WTC11 (cell line): ENCODE measurements at regions not wholly inside any gene's neighbourhood (a gene's known extent, or its start where the extent isn't known, plus 50 kb on each side); places are given as distances from the start of the nearest gene placed in this dataset.
"Not testable (repeated sequence)": the region's sequence is repeated elsewhere in the genome, so short reads cannot be mapped to it uniquely, and the experiment has no call there.

Experiments
- ATAC-seq: fragments of 200-7000 bp; cut with Tn5 transposase; 2 replicates; pipeline ENCODE4 v1.10.0; 2021; ENCODE audit warnings: mild to moderate bottlenecking, moderate library complexity
- CTCF ChIA-PET: fragments of 300-600 bp; sonication (Branson Sonifier 250); formaldehyde crosslinking; loops from one replicate; lab custom pipeline; 2021; ENCODE audit warnings: antibody characterized with exemption; lab: Charles Lee
- POLR2A ChIA-PET: fragments of 350-600 bp; sonication (Branson Sonifier 250); formaldehyde crosslinking; loops from one replicate; lab custom pipeline; 2021; ENCODE audit warnings: antibody characterized with exemption; lab: Charles Lee
- DNase-seq: peaks from one replicate; pipeline ENCODE4 v3.0.0; 2021; ENCODE audit warnings: low spot score
- H3K27ac Mint-ChIP-seq: 2 replicates; pipeline ENCODE4 v1.8.0; 2021; ENCODE audit warnings: mixed read lengths
- H3K27me3 Mint-ChIP-seq: 2 replicates; pipeline ENCODE4 v1.8.0; 2021; ENCODE audit warnings: low read depth, mild to moderate bottlenecking, moderate library complexity, mixed read lengths
- H3K36me3 Mint-ChIP-seq: 2 replicates; pipeline ENCODE4 v1.8.0; 2021; ENCODE audit warnings: mixed read lengths
- H3K4me1 Mint-ChIP-seq: 2 replicates; pipeline ENCODE4 v1.8.0; 2022; ENCODE audit warnings: mixed read lengths
- H3K4me3 Mint-ChIP-seq: 2 replicates; pipeline ENCODE4 v1.8.0; 2021; ENCODE audit warnings: mild to moderate bottlenecking, moderate library complexity, mixed read lengths
- H3K9me3 Mint-ChIP-seq: 2 replicates; pipeline ENCODE4 v1.8.0; 2021; ENCODE audit warnings: mixed read lengths
- CREM ChIP-seq: sonication (generic); formaldehyde crosslinking; IDR thresholded peaks from 2 replicates; pipeline ENCODE4 v1.8.1; 2022; ENCODE audit warnings: mild to moderate bottlenecking, missing genetic modification reagents, moderate library complexity
- EMX1 ChIP-seq: fragments of 250-450 bp; sonication (Bioruptor Pico); IDR thresholded peaks from 2 replicates; pipeline ENCODE4 v1.8.0; 2021; ENCODE audit warnings: mild to moderate bottlenecking
- GABPB1 ChIP-seq: sonication (generic); formaldehyde crosslinking; IDR thresholded peaks from 2 replicates; pipeline ENCODE4 v1.8.1; 2023; ENCODE audit warnings: mild to moderate bottlenecking, missing genetic modification reagents
- GTF2I ChIP-seq: fragments of 250-450 bp; sonication (Bioruptor Pico); conservative IDR thresholded peaks from 2 replicates; pipeline ENCODE4 v1.4.0; 2021; ENCODE audit warnings: mild to moderate bottlenecking
- IRF1 ChIP-seq: sonication (generic); formaldehyde crosslinking; IDR thresholded peaks from 2 replicates; pipeline ENCODE4 v1.8.0; 2023; ENCODE audit warnings: missing genetic modification reagents
- IRF2 ChIP-seq: sonication (generic); formaldehyde crosslinking; IDR thresholded peaks from 2 replicates; pipeline ENCODE4 v1.8.0; 2022; ENCODE audit warnings: low read depth, missing genetic modification reagents, borderline replicate concordance
- NFYB ChIP-seq: sonication (generic); formaldehyde crosslinking; conservative IDR thresholded peaks from 2 replicates; pipeline ENCODE4 v1.8.0; 2022; ENCODE audit warnings: low read depth, missing genetic modification reagents
- NR3C1 ChIP-seq: sonication (generic); formaldehyde crosslinking; conservative IDR thresholded peaks from 2 replicates; pipeline ENCODE4 v1.8.1; 2023; ENCODE audit warnings: low read depth, mild to moderate bottlenecking, missing genetic modification reagents
- ZNF317 ChIP-seq: sonication (generic); formaldehyde crosslinking; IDR thresholded peaks from 2 replicates; pipeline ENCODE4 v1.8.1; 2023; ENCODE audit warnings: low read depth, mild to moderate bottlenecking, moderate library complexity, missing genetic modification reagents, borderline replicate concordance
- ZNF532 ChIP-seq: fragments of 250-450 bp; sonication (Bioruptor Pico); IDR thresholded peaks from 2 replicates; pipeline ENCODE4 v1.9.0; 2021; ENCODE audit warnings: mild to moderate bottlenecking, borderline replicate concordance
- TF ChIP-seq, protein P1 (sequence below): sonication (generic); formaldehyde crosslinking; IDR thresholded peaks from 2 replicates; pipeline ENCODE4 v1.8.0; 2023; ENCODE audit warnings: missing genetic modification reagents, mild to moderate bottlenecking, borderline replicate concordance
- TF ChIP-seq, protein P2 (sequence below): sonication (generic); formaldehyde crosslinking; IDR thresholded peaks from 2 replicates; pipeline ENCODE4 v1.8.0; 2022; ENCODE audit warnings: mild to moderate bottlenecking, missing genetic modification reagents

- peaks cover 45% of the 10 kb centered on the region for H3K9me3 Mint-ChIP-seq
- ATAC-seq, H3K27me3 Mint-ChIP-seq, POLR2A ChIA-PET, DNase-seq: not testable (repeated sequence)
- TF ChIP-seq ZNF317 (CRISPR knock-in tag), result peak; percentile 83; the same call in 1 of the 2 replicates
- H3K27ac Mint-ChIP-seq, result peak overlapping the region; percentile 50
- H3K4me3 Mint-ChIP-seq, result peak overlapping the region; percentile 4; the same call in 1 of the 2 replicates
- CTCF ChIA-PET, result interaction anchor here (0.9 to 2.3 kb wide), 3 partner anchors 18 to 198 kb away, joined by 3 to 11 read pairs (median 5); partner anchors contain the start of gene TRPC7
- H3K36me3 Mint-ChIP-seq, result peaks cover 34% of the 10 kb centered on the region
- peaks cover 26% of the 10 kb centered on the region for H3K4me1 Mint-ChIP-seq
Observed at GRCh38 chr5:136447576-136447975, 82.2 kb upstream of the TRPC7 start.

DNA sequence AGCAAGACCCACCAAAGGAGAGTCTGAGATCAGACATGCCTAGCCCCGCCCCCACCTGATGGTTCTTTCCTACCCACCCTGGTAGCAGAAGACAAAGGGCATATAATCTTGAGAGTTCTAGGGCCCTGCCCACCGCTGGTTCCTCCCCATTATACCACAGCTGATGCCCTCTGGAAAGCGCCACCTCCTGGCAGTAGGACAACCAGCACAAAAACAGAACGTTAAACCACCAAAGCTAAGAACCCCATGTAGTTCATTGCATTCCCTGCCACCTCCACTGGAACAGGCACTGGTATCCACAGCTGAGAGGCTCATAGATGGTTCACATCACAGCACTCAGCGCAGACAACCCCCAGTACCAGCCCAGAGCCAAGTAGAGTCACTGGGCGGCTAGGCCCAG is 81.2 kb upstream of the TRPC7 start:
- POLR2A ChIA-PET, result no interaction called here
- H3K27me3 Mint-ChIP-seq, result peaks cover 9% of the 10 kb centered on the region; the same call in 1 of the 2 replicates
- peaks cover 26% of the 10 kb centered on the region for H3K4me1 Mint-ChIP-seq
- ATAC-seq, result peak; percentile 67
- DNase-seq, result no peak
- TF ChIP-seq CREM (CRISPR knock-in tag) (no peak), IRF2 (CRISPR knock-in tag) (no peak), GTF2I (CRISPR knock-in tag) (no peak), IRF1 (CRISPR knock-in tag) (no peak), NFYB (CRISPR knock-in tag) (no peak), EMX1 (CRISPR knock-in tag) (no peak), GABPB1 (CRISPR knock-in tag) (no peak), NR3C1 (CRISPR knock-in tag) (no peak), ZNF532 (CRISPR knock-in tag) (no peak)
- TF ChIP-seq, protein P1, sequence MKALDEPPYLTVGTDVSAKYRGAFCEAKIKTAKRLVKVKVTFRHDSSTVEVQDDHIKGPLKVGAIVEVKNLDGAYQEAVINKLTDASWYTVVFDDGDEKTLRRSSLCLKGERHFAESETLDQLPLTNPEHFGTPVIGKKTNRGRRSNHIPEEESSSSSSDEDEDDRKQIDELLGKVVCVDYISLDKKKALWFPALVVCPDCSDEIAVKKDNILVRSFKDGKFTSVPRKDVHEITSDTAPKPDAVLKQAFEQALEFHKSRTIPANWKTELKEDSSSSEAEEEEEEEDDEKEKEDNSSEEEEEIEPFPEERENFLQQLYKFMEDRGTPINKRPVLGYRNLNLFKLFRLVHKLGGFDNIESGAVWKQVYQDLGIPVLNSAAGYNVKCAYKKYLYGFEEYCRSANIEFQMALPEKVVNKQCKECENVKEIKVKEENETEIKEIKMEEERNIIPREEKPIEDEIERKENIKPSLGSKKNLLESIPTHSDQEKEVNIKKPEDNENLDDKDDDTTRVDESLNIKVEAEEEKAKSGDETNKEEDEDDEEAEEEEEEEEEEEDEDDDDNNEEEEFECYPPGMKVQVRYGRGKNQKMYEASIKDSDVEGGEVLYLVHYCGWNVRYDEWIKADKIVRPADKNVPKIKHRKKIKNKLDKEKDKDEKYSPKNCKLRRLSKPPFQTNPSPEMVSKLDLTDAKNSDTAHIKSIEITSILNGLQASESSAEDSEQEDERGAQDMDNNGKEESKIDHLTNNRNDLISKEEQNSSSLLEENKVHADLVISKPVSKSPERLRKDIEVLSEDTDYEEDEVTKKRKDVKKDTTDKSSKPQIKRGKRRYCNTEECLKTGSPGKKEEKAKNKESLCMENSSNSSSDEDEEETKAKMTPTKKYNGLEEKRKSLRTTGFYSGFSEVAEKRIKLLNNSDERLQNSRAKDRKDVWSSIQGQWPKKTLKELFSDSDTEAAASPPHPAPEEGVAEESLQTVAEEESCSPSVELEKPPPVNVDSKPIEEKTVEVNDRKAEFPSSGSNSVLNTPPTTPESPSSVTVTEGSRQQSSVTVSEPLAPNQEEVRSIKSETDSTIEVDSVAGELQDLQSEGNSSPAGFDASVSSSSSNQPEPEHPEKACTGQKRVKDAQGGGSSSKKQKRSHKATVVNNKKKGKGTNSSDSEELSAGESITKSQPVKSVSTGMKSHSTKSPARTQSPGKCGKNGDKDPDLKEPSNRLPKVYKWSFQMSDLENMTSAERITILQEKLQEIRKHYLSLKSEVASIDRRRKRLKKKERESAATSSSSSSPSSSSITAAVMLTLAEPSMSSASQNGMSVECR (CRISPR knock-in tag), result no peak
- TF ChIP-seq, protein P2, sequence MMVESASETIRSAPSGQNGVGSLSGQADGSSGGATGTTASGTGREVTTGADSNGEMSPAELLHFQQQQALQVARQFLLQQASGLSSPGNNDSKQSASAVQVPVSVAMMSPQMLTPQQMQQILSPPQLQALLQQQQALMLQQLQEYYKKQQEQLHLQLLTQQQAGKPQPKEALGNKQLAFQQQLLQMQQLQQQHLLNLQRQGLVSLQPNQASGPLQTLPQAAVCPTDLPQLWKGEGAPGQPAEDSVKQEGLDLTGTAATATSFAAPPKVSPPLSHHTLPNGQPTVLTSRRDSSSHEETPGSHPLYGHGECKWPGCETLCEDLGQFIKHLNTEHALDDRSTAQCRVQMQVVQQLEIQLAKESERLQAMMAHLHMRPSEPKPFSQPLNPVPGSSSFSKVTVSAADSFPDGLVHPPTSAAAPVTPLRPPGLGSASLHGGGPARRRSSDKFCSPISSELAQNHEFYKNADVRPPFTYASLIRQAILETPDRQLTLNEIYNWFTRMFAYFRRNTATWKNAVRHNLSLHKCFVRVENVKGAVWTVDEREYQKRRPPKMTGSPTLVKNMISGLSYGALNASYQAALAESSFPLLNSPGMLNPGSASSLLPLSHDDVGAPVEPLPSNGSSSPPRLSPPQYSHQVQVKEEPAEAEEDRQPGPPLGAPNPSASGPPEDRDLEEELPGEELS (CRISPR knock-in tag), result no peak
- H3K27ac Mint-ChIP-seq, result peak overlapping the region; percentile 69; the same call in 1 of the 2 replicates
- H3K4me3 Mint-ChIP-seq, result no peak overlapping the region
- peaks cover 34% of the 10 kb centered on the region for H3K36me3 Mint-ChIP-seq
- CTCF ChIA-PET, result interaction anchor here (0.6 to 2.3 kb wide), 9 partner anchors 14 to 445 kb away, joined by 3 to 11 read pairs (median 3); partner anchors contain the start of gene TRPC7
- H3K9me3 Mint-ChIP-seq, result peaks cover 52% of the 10 kb centered on the region

- Mint-ChIP-seq H3K4me1 (peaks cover 26% of the 10 kb centered on the region), H3K9me3 (peaks cover 41% of the 10 kb centered on the region), H3K36me3 (peaks cover 24% of the 10 kb centered on the region)
- H3K27ac Mint-ChIP-seq, H3K4me3 Mint-ChIP-seq, CTCF ChIA-PET, DNase-seq, POLR2A ChIA-PET, H3K27me3 Mint-ChIP-seq, ATAC-seq: not testable (repeated sequence)
Observed at GRCh38 chr5:136444099-136444498, 78.8 kb upstream of the TRPC7 start.
